ENCODE measurements at regions not wholly inside any gene's neighbourhood (a gene's known extent, or its start where the extent isn't known, plus 50 kb on each side); places are given as distances from the start of the nearest gene placed in this dataset.

DNA sequence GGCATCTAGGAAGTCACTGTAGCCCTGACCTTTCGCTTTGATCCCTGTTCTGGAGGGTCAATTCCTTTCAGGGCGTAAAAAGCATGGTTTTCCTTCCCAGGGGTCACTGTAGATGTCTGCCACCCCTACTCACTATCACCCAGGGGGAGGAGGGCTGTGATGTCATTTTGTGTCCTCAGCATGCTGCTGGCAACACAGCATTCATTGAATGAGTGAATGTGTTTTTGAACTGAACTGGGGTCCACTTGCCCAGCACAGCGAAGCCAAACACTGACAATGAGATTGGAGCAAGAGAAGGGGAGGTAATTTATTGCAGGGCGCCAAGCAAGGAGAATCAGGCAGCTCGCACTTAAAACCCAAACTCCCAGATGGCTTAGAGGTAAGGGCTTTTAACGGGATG is 78.2 kb upstream of the PGBD5 start:
- TF ChIP-seq, protein P1, sequence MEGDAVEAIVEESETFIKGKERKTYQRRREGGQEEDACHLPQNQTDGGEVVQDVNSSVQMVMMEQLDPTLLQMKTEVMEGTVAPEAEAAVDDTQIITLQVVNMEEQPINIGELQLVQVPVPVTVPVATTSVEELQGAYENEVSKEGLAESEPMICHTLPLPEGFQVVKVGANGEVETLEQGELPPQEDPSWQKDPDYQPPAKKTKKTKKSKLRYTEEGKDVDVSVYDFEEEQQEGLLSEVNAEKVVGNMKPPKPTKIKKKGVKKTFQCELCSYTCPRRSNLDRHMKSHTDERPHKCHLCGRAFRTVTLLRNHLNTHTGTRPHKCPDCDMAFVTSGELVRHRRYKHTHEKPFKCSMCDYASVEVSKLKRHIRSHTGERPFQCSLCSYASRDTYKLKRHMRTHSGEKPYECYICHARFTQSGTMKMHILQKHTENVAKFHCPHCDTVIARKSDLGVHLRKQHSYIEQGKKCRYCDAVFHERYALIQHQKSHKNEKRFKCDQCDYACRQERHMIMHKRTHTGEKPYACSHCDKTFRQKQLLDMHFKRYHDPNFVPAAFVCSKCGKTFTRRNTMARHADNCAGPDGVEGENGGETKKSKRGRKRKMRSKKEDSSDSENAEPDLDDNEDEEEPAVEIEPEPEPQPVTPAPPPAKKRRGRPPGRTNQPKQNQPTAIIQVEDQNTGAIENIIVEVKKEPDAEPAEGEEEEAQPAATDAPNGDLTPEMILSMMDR (IDR thresholded peaks at IDR 0.05) = no peak
- no peak overlapping the region for H3K9ac ChIP-seq (ENCODE audit: insufficient read depth, low read length, poor library complexity, severe bottlenecking)
- H3K9me3 Mint-ChIP-seq = peaks cover 17 to 33% (median 25%) of the 10 kb centered on the region in 7 donors
- no peak overlapping the region for H3K4me2 ChIP-seq (replicated peaks; ENCODE audit: extremely low read depth, low read length, poor library complexity, severe bottlenecking)
- H3K27me3 ChIP-seq (ENCODE audit: control insufficient read depth in 2 of 2, insufficient read depth in 2 of 2, low read length in 2 of 2) = no peaks in the 10 kb centered on the region
- peaks cover 0 to 3% of the 10 kb centered on the region in 2 donors for H3K36me3 Mint-ChIP-seq
- H3K36me3 ChIP-seq (replicated peaks in 1 of 2; ENCODE audit: control insufficient read depth in 1 of 2, insufficient read depth in 2 of 2, low read length in 2 of 2) = no peaks in the 10 kb centered on the region
- H2AFZ ChIP-seq (ENCODE audit: insufficient read depth, low read depth, low read length, poor library complexity, severe bottlenecking) = no peak overlapping the region
- no peaks in the 10 kb centered on the region for H3K79me2 ChIP-seq (ENCODE audit: insufficient read depth, low read length)
- H3K27ac ChIP-seq (ENCODE audit: low read depth in 1 of 2, low read length in 2 of 2) = no peak overlapping the region
- H4K20me1 ChIP-seq (ENCODE audit: insufficient read depth, low read length) = no peaks in the 10 kb centered on the region
- peak overlapping the region in 1 of 7 donors; percentile 22 for H3K27ac Mint-ChIP-seq
- H3K9me3 ChIP-seq (replicated peaks in 1 of 2; ENCODE audit: control insufficient read depth in 1 of 2, insufficient read depth in 1 of 2, low read length in 2 of 2) = peaks cover 0 to 22% of the 10 kb centered on the region in 2 donors
- intact Hi-C loops (cut with micrococcal nuclease) = no loop called here
- DNase-seq = no peak
- no peak overlapping the region for H3K4me3 Mint-ChIP-seq
- peaks cover 21% of the 10 kb centered on the region for H3K4me1 Mint-ChIP-seq
- WGBS (ENCODE audit: insufficient coverage) = 100% methylated on average over 2 of the region's 6 CpGs
- no peak overlapping the region for H3K4me3 ChIP-seq (replicated peaks in 1 of 3; ENCODE audit: low read depth in 2 of 3, low read length in 3 of 3)
- peaks cover 21 to 25% of the 10 kb centered on the region in 2 donors for H3K4me1 ChIP-seq (ENCODE audit: control insufficient read depth in 1 of 2, insufficient read depth in 2 of 2, low read length in 2 of 2)
- peaks cover 2 to 22% (median 4%) of the 10 kb centered on the region in 3 donors for H3K27me3 Mint-ChIP-seq (ENCODE audit: low read depth in 3 of 3)

DNA sequence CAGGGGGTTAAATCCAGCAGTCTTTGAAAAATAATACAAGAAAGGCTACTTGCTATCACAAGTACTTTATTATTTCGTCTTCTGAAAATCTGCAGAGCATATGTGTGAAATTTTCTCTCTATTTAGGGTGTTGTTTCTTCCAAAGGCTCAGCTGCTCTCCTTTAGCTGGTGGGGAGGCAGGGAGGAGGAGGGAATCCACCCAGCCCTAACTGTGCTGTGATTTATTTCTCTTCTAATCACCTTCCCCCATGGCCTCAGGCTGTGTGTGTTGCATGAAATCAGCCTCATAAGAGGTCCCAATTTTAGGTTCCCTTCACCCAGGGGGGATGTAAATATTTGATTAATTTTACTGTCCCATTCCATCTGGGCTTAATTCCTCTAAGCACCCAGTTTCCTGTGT is 77.6 kb upstream of the PGBD5 start:
- no peaks in the 10 kb centered on the region for H3K36me3 ChIP-seq (replicated peaks in 1 of 2; ENCODE audit: control insufficient read depth in 1 of 2, insufficient read depth in 2 of 2, low read length in 2 of 2)
- H2AFZ ChIP-seq (ENCODE audit: insufficient read depth, low read depth, low read length, poor library complexity, severe bottlenecking) = no peak overlapping the region
- H3K36me3 Mint-ChIP-seq = peaks cover 0 to 3% of the 10 kb centered on the region in 2 donors
- no peak for DNase-seq
- no peak overlapping the region for H3K4me3 Mint-ChIP-seq
- no CpG with 5 or more reads among the region's 1 CpG for WGBS (ENCODE audit: insufficient coverage)
- no peak overlapping the region for H3K27ac Mint-ChIP-seq
- peaks cover 16% of the 10 kb centered on the region for H3K4me1 Mint-ChIP-seq
- no peaks in the 10 kb centered on the region for H3K27me3 ChIP-seq (ENCODE audit: control insufficient read depth in 2 of 2, insufficient read depth in 2 of 2, low read length in 2 of 2)
- intact Hi-C loops (cut with micrococcal nuclease) = no loop called here
- peaks cover 14 to 29% (median 22%) of the 10 kb centered on the region in 7 donors for H3K9me3 Mint-ChIP-seq
- H3K4me1 ChIP-seq (ENCODE audit: control insufficient read depth in 1 of 2, insufficient read depth in 2 of 2, low read length in 2 of 2) = peaks cover 15 to 19% of the 10 kb centered on the region in 2 donors
- H3K79me2 ChIP-seq (ENCODE audit: insufficient read depth, low read length) = no peaks in the 10 kb centered on the region
- no peak overlapping the region for H3K4me2 ChIP-seq (replicated peaks; ENCODE audit: extremely low read depth, low read length, poor library complexity, severe bottlenecking)
- no peak overlapping the region for H3K9ac ChIP-seq (ENCODE audit: insufficient read depth, low read length, poor library complexity, severe bottlenecking)
- H4K20me1 ChIP-seq (ENCODE audit: insufficient read depth, low read length) = no peaks in the 10 kb centered on the region
- TF ChIP-seq, protein P1 (IDR thresholded peaks at IDR 0.05) = no peak
- no peak overlapping the region for H3K4me3 ChIP-seq (replicated peaks in 1 of 3; ENCODE audit: low read depth in 2 of 3, low read length in 3 of 3)
- H3K27ac ChIP-seq (ENCODE audit: low read depth in 1 of 2, low read length in 2 of 2) = no peak overlapping the region
- peaks cover 2 to 22% (median 7%) of the 10 kb centered on the region in 3 donors for H3K27me3 Mint-ChIP-seq (ENCODE audit: low read depth in 3 of 3)
- peaks cover 0 to 16% of the 10 kb centered on the region in 2 donors for H3K9me3 ChIP-seq (replicated peaks in 1 of 2; ENCODE audit: control insufficient read depth in 1 of 2, insufficient read depth in 1 of 2, low read length in 2 of 2)
